SK-N-SH (cell line): ENCODE measurements at regions not wholly inside any gene's neighbourhood (a gene's known extent, or its start where the extent isn't known, plus 50 kb on each side); places are given as distances from the start of the nearest gene placed in this dataset.

Source experiments
- CTCF ChIA-PET: fragments of 300-600, 350-600 bp; formaldehyde crosslinking; extraction: SDS; loops from one replicate; lab custom pipeline; 2021; lab: Yijun Ruan, JAX
- POLR2A ChIA-PET: fragments of 350-600 bp; sonication (Branson Sonifier 250); formaldehyde crosslinking; extraction: SDS; loops from one replicate; lab custom pipeline; 2020; ENCODE audit warnings: antibody characterized with exemption, inconsistent platforms; lab: Yijun Ruan, JAX
- DNase-seq: peaks from one replicate; pipeline ENCODE4 v3.0.0; 2012
- H2AFZ ChIP-seq: fragments of 200-600 bp; sonication (generic); 2 replicates; pipeline ENCODE4 v1.8.1; 2016; ENCODE audit warnings: antibody characterized with exemption, mild to moderate bottlenecking, low read depth
- H3F3A ChIP-seq: fragments of 200-600 bp; sonication (generic); replicated peaks from 2 replicates; pipeline ENCODE3; 2016; ENCODE audit warnings: antibody characterized with exemption, mild to moderate bottlenecking; ENCODE audit not compliant: insufficient read depth
- H3K27ac ChIP-seq, 2 experiments: fragments of 200-500 bp in 1 of 2; fragments of 200-600 bp in 1 of 2; sonication (Bioruptor generic) in 1 of 2; sonication (generic), shearing (Covaris generic) in 1 of 2; 2 replicates each; pipeline versions ENCODE4 v1.5.1 to v1.6.1; 2014 to 2016; ENCODE audit warnings: low read depth in 2 of 2, inconsistent platforms in 1 of 2, low read length in 1 of 2, mild to moderate bottlenecking in 1 of 2, mixed read lengths in 1 of 2
- H3K27me3 ChIP-seq: fragments of 200-600 bp; sonication (generic), shearing (Covaris generic); 2 replicates; pipeline ENCODE4 v1.6.1; 2016; ENCODE audit warnings: mixed run types; ENCODE audit not compliant: insufficient read depth
- H3K36me3 ChIP-seq, 2 experiments: fragments of 200-500 bp in 1 of 2; fragments of 200-600 bp in 1 of 2; sonication (Bioruptor generic) in 1 of 2; sonication (generic) in 1 of 2; replicated peaks in 1 of 2; 2 replicates each; pipeline versions ENCODE3 to v1.5.1; 2014 to 2016; ENCODE audit warnings: low read length in 1 of 2, mild to moderate bottlenecking in 1 of 2; ENCODE audit not compliant: insufficient read depth in 2 of 2, control insufficient read depth in 1 of 2
- H3K4me1 ChIP-seq, 2 experiments: fragments of 200-500 bp in 1 of 2; fragments of 200-600 bp in 1 of 2; sonication (Bioruptor generic) in 1 of 2; sonication (generic), shearing (Covaris generic) in 1 of 2; 2 replicates each; pipeline versions ENCODE4 v1.5.1 to v1.6.1; 2014 to 2016; ENCODE audit warnings: low read depth in 1 of 2, low read length in 1 of 2, mixed run types in 1 of 2; ENCODE audit not compliant: insufficient read depth in 2 of 2, control insufficient read depth in 1 of 2
- H3K4me2 ChIP-seq: fragments of 200-600 bp; sonication (generic), shearing (Covaris generic); 2 replicates; pipeline ENCODE4 v1.6.1; 2017; ENCODE audit warnings: mixed run types
- H3K4me3 ChIP-seq, 2 experiments: fragments of 200-500 bp in 1 of 2; fragments of 200-600 bp in 1 of 2; sonication (Bioruptor generic) in 1 of 2; sonication (generic), shearing (Covaris generic) in 1 of 2; 2 replicates each; pipeline versions ENCODE4 v1.5.1 to v1.8.1; 2014 to 2016; ENCODE audit warnings: low read depth in 2 of 2, inconsistent platforms in 1 of 2, low read length in 1 of 2, mild to moderate bottlenecking in 1 of 2, mixed read lengths in 1 of 2, moderate library complexity in 1 of 2
- H3K79me2 ChIP-seq: fragments of 200-600 bp; sonication (generic); 2 replicates; pipeline ENCODE4 v1.8.1; 2017; ENCODE audit warnings: mild to moderate bottlenecking; ENCODE audit not compliant: insufficient read depth
- H3K9ac ChIP-seq: fragments of 200-600 bp; sonication (generic); 2 replicates; pipeline ENCODE4 v1.6.1; 2017; ENCODE audit warnings: mixed run types
- H3K9me2 ChIP-seq: fragments of 200-600 bp; sonication (generic); 2 replicates; pipeline ENCODE4 v1.6.1; 2017; ENCODE audit warnings: mixed run types
- H3K9me3 ChIP-seq: fragments of 200-600 bp; sonication (generic); 2 replicates; pipeline ENCODE4 v1.6.1; 2017; ENCODE audit warnings: mixed run types, mild to moderate bottlenecking, moderate library complexity
- H4K20me1 ChIP-seq: fragments of 200-600 bp; sonication (generic); 2 replicates; pipeline ENCODE4 v1.6.1; 2017; ENCODE audit warnings: mild to moderate bottlenecking, mixed run types; ENCODE audit not compliant: insufficient read depth
- CHD2 ChIP-seq: fragments of 150-350 bp; IDR thresholded peaks from 2 replicates; pipeline ENCODE4 v1.6.1; 2018; ENCODE audit warnings: low read length; ENCODE audit not compliant: partially characterized antibody
- EZH2phosphoT487 ChIP-seq: fragments of 200-600 bp; sonication (generic); IDR thresholded peaks from 2 replicates; pipeline ENCODE4 v1.6.1; 2017; ENCODE audit warnings: low read depth, mixed run types, mild to moderate bottlenecking, antibody characterized with exemption, moderate library complexity, borderline replicate concordance
- FOSL2 ChIP-seq: IDR thresholded peaks from 2 replicates; pipeline ENCODE4 v1.4.0; 2012; ENCODE audit warnings: low read depth, mild to moderate bottlenecking, moderate library complexity, borderline replicate concordance
- FOXJ3 ChIP-seq: sonication (generic); formaldehyde crosslinking; IDR thresholded peaks from 2 replicates; pipeline ENCODE4 v1.5.1; 2020; ENCODE audit warnings: mild to moderate bottlenecking, missing genetic modification reagents
- FOXM1 ChIP-seq: IDR thresholded peaks from 2 replicates; pipeline ENCODE4 v1.4.0; 2012; ENCODE audit warnings: low read depth, mild to moderate bottlenecking
- GABPA ChIP-seq: IDR thresholded peaks from 2 replicates; pipeline ENCODE4 v1.4.0; 2012; ENCODE audit warnings: low read depth, mild to moderate bottlenecking
- GATA2 ChIP-seq: sonication (generic); formaldehyde crosslinking; IDR thresholded peaks from 2 replicates; pipeline ENCODE4 v1.5.0; 2020; ENCODE audit warnings: mild to moderate bottlenecking, missing genetic modification reagents
- JUND ChIP-seq: IDR thresholded peaks from 2 replicates; pipeline ENCODE4 v1.4.0; 2012
- MEF2A ChIP-seq: IDR thresholded peaks from 2 replicates; pipeline ENCODE4 v1.4.0; 2012; ENCODE audit warnings: low read depth, borderline replicate concordance
- MXI1 ChIP-seq: IDR thresholded peaks from 2 replicates; pipeline ENCODE4 v1.6.1; 2012; ENCODE audit warnings: mild to moderate bottlenecking, low read depth, low read length, improper control_type of control experiment
- NRF1 ChIP-seq: IDR thresholded peaks from 2 replicates; pipeline ENCODE4 v1.6.1; 2012; ENCODE audit warnings: low read depth, mild to moderate bottlenecking, low read length
- SMC3 ChIP-seq: IDR thresholded peaks from 2 replicates; pipeline ENCODE4 v1.6.1; 2012; ENCODE audit warnings: low read depth, low read length, improper control_type of control experiment
- TAF1 ChIP-seq: IDR thresholded peaks from 2 replicates; pipeline ENCODE4 v1.6.1; 2012; ENCODE audit warnings: low read depth, mild to moderate bottlenecking, low read length, moderate library complexity, borderline replicate concordance
- TEAD4 ChIP-seq: IDR thresholded peaks from 2 replicates; pipeline ENCODE4 v1.4.0; 2012; ENCODE audit warnings: mild to moderate bottlenecking, borderline replicate concordance; ENCODE audit not compliant: insufficient read depth
- USF1 ChIP-seq: IDR thresholded peaks from 2 replicates; pipeline ENCODE4 v1.4.0; 2012; ENCODE audit warnings: low read depth, borderline replicate concordance
- YY1 ChIP-seq: IDR thresholded peaks from 2 replicates; pipeline ENCODE4 v1.4.0; 2012; ENCODE audit warnings: low read depth, mild to moderate bottlenecking
- WGBS: methylation state at CpG from one replicate; pipeline ENCODE4 v1.1.6; 2017; ENCODE audit warnings: low lambda C conversion rate; 5-methylcytosine and 5-hydroxymethylcytosine counted together

DNA sequence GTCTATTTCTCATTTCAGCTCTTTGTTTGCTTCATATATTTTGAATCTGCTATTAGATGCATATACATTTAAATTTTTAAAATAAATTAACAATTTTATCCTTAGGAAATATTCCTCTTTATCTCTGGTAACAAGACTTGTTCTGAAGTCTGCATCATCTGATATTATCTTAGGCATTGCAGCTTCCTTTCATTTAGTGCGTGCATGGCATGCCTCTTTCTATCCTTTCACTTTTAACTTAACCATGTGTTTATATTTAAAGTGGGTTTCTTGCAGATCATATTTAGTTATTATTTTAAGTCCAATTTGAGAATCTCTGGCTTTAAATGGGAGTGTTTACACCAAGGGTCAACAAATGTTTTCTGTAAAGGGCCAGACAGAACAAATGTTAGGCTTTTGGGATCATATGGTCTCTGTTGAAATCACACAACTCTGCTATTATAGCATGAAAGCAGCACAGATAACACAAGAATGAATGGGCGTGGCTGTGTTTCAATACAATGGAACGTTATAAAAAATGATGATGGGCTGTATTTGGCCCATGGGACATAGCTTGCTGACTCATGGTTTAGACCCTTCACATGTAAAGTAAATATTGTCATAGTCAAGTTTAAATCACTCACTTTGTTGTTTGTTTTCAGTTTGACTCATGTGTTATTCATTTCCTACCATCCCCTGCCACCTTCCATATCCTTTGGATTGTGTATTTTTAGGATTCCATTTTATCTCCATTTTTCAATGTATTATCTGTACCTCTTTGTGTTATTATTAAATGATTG, 83.9 kb upstream of the SNX19 start:
- 12% methylated on average over 3 of the region's 3 CpGs for WGBS
- no peaks in the 10 kb centered on the region for H3K9me3 ChIP-seq
- H3K9ac ChIP-seq, result no peak overlapping the region
- DNase-seq, result no peak
- no peaks in the 10 kb centered on the region for H3K4me1 ChIP-seq
- no peaks in the 10 kb centered on the region for H3K27me3 ChIP-seq
- H3K36me3 ChIP-seq, result no peaks in the 10 kb centered on the region
- H3K4me3 ChIP-seq, result no peak overlapping the region
- H3K79me2 ChIP-seq, result no peaks in the 10 kb centered on the region
- CTCF ChIA-PET, result no interaction called here
- no peak for TF ChIP-seq FOXJ3 (CRISPR knock-in tag)
- no peak overlapping the region for H3K4me2 ChIP-seq
- POLR2A ChIA-PET, result no interaction called here
- no peaks in the 10 kb centered on the region for H4K20me1 ChIP-seq
- no peak overlapping the region for H2AFZ ChIP-seq
- H3K27ac ChIP-seq, result no peak overlapping the region
- H3K9me2 ChIP-seq, result no peaks in the 10 kb centered on the region
- no peaks in the 10 kb centered on the region for H3F3A ChIP-seq

GRCh38 chr11:131002145-131002544, 85.9 kb upstream of the SNX19 start:
- Histone ChIP-seq H3K9me3 (no peaks in the 10 kb centered on the region), H3F3A (no peaks in the 10 kb centered on the region), H4K20me1 (no peaks in the 10 kb centered on the region), H3K4me2 (no peak overlapping the region), H3K27ac (no peak overlapping the region), H3K4me1 (no peaks in the 10 kb centered on the region), H3K9ac (no peak overlapping the region), H3K36me3 (no peaks in the 10 kb centered on the region), H3K27me3 (no peaks in the 10 kb centered on the region), H3K9me2 (no peaks in the 10 kb centered on the region), H3K79me2 (no peaks in the 10 kb centered on the region), H3K4me3 (no peak overlapping the region), H2AFZ (no peak overlapping the region)
- DNase-seq, result no peak
- no peak for TF ChIP-seq MEF2A
- TF ChIP-seq SMC3, result no peak
- no peak for TF ChIP-seq GATA2 (CRISPR knock-in tag)
- no peak for TF ChIP-seq NRF1
- TF ChIP-seq EZH2phosphoT487, result no peak
- no peak for TF ChIP-seq TEAD4
- no peak for TF ChIP-seq USF1
- TF ChIP-seq YY1, result no peak
- TF ChIP-seq MXI1, result no peak
- no peak for TF ChIP-seq JUND
- TF ChIP-seq CHD2, result no peak
- no peak for TF ChIP-seq TAF1
- ChIA-PET POLR2A (no interaction called here), CTCF (no interaction called here)
- WGBS, result 39% methylated on average over 6 of the region's 6 CpGs

DNA sequence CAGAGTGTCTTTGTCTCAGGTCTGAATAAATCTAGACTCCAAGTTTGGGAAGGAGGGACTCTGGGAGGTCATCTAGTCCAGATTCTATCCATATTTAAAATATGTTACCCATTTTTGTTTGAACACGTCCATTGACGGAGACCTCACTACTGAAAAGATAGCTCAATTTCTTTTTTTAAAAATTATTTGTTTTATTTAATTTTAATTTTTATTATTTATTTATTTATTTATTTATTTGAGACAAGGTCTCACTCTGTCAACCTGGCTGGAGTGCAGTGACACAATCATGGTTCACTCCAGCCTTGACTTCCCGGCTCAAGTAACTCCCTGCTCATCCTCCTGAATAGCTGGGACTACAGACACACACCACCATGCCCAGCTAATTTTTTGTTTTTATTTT, 89.5 kb upstream of the SNX19 start:
- WGBS, result 59% methylated on average over 3 of the region's 3 CpGs
- Histone ChIP-seq H3K36me3 (no peaks in the 10 kb centered on the region), H3F3A (no peaks in the 10 kb centered on the region), H3K27me3 (no peaks in the 10 kb centered on the region), H3K79me2 (no peaks in the 10 kb centered on the region), H3K9ac (no peak overlapping the region), H2AFZ (no peak overlapping the region), H3K4me3 (no peak overlapping the region), H3K27ac (no peak overlapping the region), H3K4me2 (no peak overlapping the region), H3K9me2 (0 out of 2 replicates have a peak, but pooled peaks cover 4% of the 10 kb centered on the region), H3K4me1 (no peaks in the 10 kb centered on the region), H3K9me3 (no peaks in the 10 kb centered on the region), H4K20me1 (no peaks in the 10 kb centered on the region)
- CTCF ChIA-PET, result no interaction called here
- no peak for DNase-seq
- no peak for TF ChIP-seq FOXM1
- TF ChIP-seq YY1, result no peak
- no peak for TF ChIP-seq FOSL2
- no peak for TF ChIP-seq MEF2A
- TF ChIP-seq GABPA, result no peak
- TF ChIP-seq USF1, result no peak
- POLR2A ChIA-PET, result no interaction called here
